ENCODE measurements at regions not wholly inside any gene's neighbourhood (a gene's known extent, or its start where the extent isn't known, plus 50 kb on each side); places are given as distances from the start of the nearest gene placed in this dataset.

GRCh38 chr9:99722877-99723276, 98.8 kb upstream of the NR4A3 start:
- DNase-seq (ENCODE audit: low spot score) (no peak), ATAC-seq (peak; percentile 79)
- CTCF ChIA-PET: no interaction called here
- POLR2A ChIA-PET: no interaction called here
- Mint-ChIP-seq H3K27ac (peak overlapping the region; percentile 63), H3K36me3 (peaks cover 7% of the 10 kb centered on the region), H3K9me3 (peaks cover 9% of the 10 kb centered on the region), H3K4me1 (peaks cover 24% of the 10 kb centered on the region), H3K4me3 (no peak overlapping the region), H3K27me3 (ENCODE audit: low read depth) (no peaks in the 10 kb centered on the region)
- TF ChIP-seq KAT7 (CRISPR knock-in tag; IDR thresholded peaks at IDR 0.05; ENCODE audit: borderline replicate concordance) (no peak), GRHL2 (CRISPR knock-in tag; IDR thresholded peaks at IDR 0.05; ENCODE audit: insufficient replicate concordance, severe bottlenecking) (no peak), ZNF219 (CRISPR knock-in tag; IDR thresholded peaks at IDR 0.05; ENCODE audit: borderline replicate concordance) (no peak), AFF4 (CRISPR knock-in tag; IDR thresholded peaks at IDR 0.05; ENCODE audit: borderline replicate concordance) (no peak), FOXP4 (CRISPR knock-in tag; IDR thresholded peaks at IDR 0.05) (no peak)

- no peak overlapping the region for H3K27ac Mint-ChIP-seq
- peaks cover 9% of the 10 kb centered on the region for H3K9me3 Mint-ChIP-seq
- no peaks in the 10 kb centered on the region for H3K27me3 Mint-ChIP-seq (ENCODE audit: low read depth)
- CTCF ChIA-PET: no interaction called here
- no peak for ATAC-seq
- H3K4me3 Mint-ChIP-seq: no peak overlapping the region
- TF ChIP-seq ZNF232 (CRISPR knock-in tag; IDR thresholded peaks at IDR 0.05) (no peak), GTF2I (CRISPR knock-in tag; conservative IDR thresholded peaks at IDR 0.05) (peak; percentile 50; the same call in 1 of the 2 replicates), KAT7 (CRISPR knock-in tag; IDR thresholded peaks at IDR 0.05; ENCODE audit: borderline replicate concordance) (no peak), ATF2 (CRISPR knock-in tag; IDR thresholded peaks at IDR 0.05; ENCODE audit: borderline replicate concordance, low read depth) (no peak), ZBTB43 (CRISPR knock-in tag; IDR thresholded peaks at IDR 0.05) (no peak)
- H3K36me3 Mint-ChIP-seq: peaks cover 7% of the 10 kb centered on the region
- DNase-seq (ENCODE audit: low spot score): no peak
- H3K4me1 Mint-ChIP-seq: peaks cover 24% of the 10 kb centered on the region
- POLR2A ChIA-PET: no interaction called here
Measured at GRCh38 chr9:99724640-99725039, 97.0 kb upstream of the NR4A3 start.

GRCh38 chr9:99725852-99726251, 95.8 kb upstream of the NR4A3 start:
- H3K36me3 Mint-ChIP-seq: peaks cover 4% of the 10 kb centered on the region
- peaks cover 5% of the 10 kb centered on the region for H3K9me3 Mint-ChIP-seq
- H3K4me1 Mint-ChIP-seq: peaks cover 34% of the 10 kb centered on the region
- H3K4me3 Mint-ChIP-seq: no peak overlapping the region
- no peaks in the 10 kb centered on the region for H3K27me3 Mint-ChIP-seq (ENCODE audit: low read depth)
- ChIA-PET CTCF (no interaction called here), POLR2A (no interaction called here)
- ATAC-seq: no peak
- no peak for DNase-seq (ENCODE audit: low spot score)
- no peak overlapping the region for H3K27ac Mint-ChIP-seq
- no peak for TF ChIP-seq TEAD1 (CRISPR knock-in tag; IDR thresholded peaks at IDR 0.05)
- no peak for TF ChIP-seq GRHL2 (CRISPR knock-in tag; IDR thresholded peaks at IDR 0.05; ENCODE audit: insufficient replicate concordance, severe bottlenecking)
- TF ChIP-seq USF2 (CRISPR knock-in tag; IDR thresholded peaks at IDR 0.05): no peak
- no peak for TF ChIP-seq CBFB (CRISPR knock-in tag; IDR thresholded peaks at IDR 0.05; ENCODE audit: low read depth)
- TF ChIP-seq RELA (CRISPR knock-in tag; IDR thresholded peaks at IDR 0.05; ENCODE audit: borderline replicate concordance): no peak
- TF ChIP-seq ZNF396 (CRISPR knock-in tag; IDR thresholded peaks at IDR 0.05; ENCODE audit: borderline replicate concordance): no peak
- TF ChIP-seq PREB (CRISPR knock-in tag; IDR thresholded peaks at IDR 0.05; ENCODE audit: borderline replicate concordance): no peak
- no peak for TF ChIP-seq ZNF219 (CRISPR knock-in tag; IDR thresholded peaks at IDR 0.05; ENCODE audit: borderline replicate concordance)
- TF ChIP-seq MYBL2 (CRISPR knock-in tag; IDR thresholded peaks at IDR 0.05): no peak
- no peak for TF ChIP-seq SP1 (CRISPR knock-in tag; conservative IDR thresholded peaks at IDR 0.05)
- no peak for TF ChIP-seq ZBTB21 (CRISPR knock-in tag; IDR thresholded peaks at IDR 0.05; ENCODE audit: borderline replicate concordance)
- TF ChIP-seq ZNF423 (CRISPR knock-in tag; IDR thresholded peaks at IDR 0.05): no peak
- TF ChIP-seq MAX (CRISPR knock-in tag; IDR thresholded peaks at IDR 0.05): no peak
- no peak for TF ChIP-seq ZNF232 (CRISPR knock-in tag; IDR thresholded peaks at IDR 0.05)

All from WTC11 (cell line).